ENCODE measurements at regions not wholly inside any gene's neighbourhood (a gene's known extent, or its start where the extent isn't known, plus 50 kb on each side); places are given as distances from the start of the nearest gene placed in this dataset.

DNA sequence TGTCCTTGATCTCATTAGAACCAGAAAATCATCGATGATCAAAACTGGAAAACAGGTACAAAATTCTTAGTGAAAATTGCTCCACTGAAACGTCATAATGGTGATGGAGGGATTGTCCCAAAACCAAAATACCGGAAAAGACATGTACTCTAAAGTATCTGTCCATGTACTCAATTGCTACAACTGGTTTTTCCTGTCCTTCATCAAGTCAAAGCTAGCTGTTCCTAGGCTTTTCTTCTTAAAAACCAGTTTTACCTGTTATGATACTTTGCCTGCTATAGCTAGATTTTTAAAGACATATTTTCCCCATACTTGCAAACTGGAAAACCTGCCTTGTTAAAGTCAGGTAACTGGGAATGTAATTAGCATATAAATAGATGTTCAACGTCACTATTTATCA lies 50.5 kb upstream of the LRRC1 start:
- no peak overlapping the region for H2AFZ ChIP-seq (ENCODE audit: low read length)
- no peak overlapping the region for H3K4me2 ChIP-seq (ENCODE audit: insufficient read depth, low read length)
- no peaks in the 10 kb centered on the region for H3K4me1 ChIP-seq (ENCODE audit: insufficient read depth, low read length)
- H3K27ac ChIP-seq (ENCODE audit: low read depth, low read length), result no peak overlapping the region
- H3K4me3 ChIP-seq (ENCODE audit: insufficient read depth, low read length), result no peak overlapping the region
- no peaks in the 10 kb centered on the region for H3K36me3 ChIP-seq (ENCODE audit: insufficient read depth, low read length)
- no peak for DNase-seq (ENCODE audit: insufficient read length, low spot score, missing footprints)
- TF ChIP-seq, protein P1, sequence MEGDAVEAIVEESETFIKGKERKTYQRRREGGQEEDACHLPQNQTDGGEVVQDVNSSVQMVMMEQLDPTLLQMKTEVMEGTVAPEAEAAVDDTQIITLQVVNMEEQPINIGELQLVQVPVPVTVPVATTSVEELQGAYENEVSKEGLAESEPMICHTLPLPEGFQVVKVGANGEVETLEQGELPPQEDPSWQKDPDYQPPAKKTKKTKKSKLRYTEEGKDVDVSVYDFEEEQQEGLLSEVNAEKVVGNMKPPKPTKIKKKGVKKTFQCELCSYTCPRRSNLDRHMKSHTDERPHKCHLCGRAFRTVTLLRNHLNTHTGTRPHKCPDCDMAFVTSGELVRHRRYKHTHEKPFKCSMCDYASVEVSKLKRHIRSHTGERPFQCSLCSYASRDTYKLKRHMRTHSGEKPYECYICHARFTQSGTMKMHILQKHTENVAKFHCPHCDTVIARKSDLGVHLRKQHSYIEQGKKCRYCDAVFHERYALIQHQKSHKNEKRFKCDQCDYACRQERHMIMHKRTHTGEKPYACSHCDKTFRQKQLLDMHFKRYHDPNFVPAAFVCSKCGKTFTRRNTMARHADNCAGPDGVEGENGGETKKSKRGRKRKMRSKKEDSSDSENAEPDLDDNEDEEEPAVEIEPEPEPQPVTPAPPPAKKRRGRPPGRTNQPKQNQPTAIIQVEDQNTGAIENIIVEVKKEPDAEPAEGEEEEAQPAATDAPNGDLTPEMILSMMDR (IDR thresholded peaks at IDR 0.05; ENCODE audit: extremely low read depth, low read depth, low read length), result no peak
- H3K9me3 ChIP-seq (ENCODE audit: low read depth, low read length), result no peaks in the 10 kb centered on the region
- no peaks in the 10 kb centered on the region for H3K79me2 ChIP-seq (ENCODE audit: insufficient read depth, low read length)
- no peaks in the 10 kb centered on the region for H3K27me3 ChIP-seq (ENCODE audit: insufficient read depth, low read length)
- H4K20me1 ChIP-seq (ENCODE audit: insufficient read depth, low read length), result no peaks in the 10 kb centered on the region

DNA sequence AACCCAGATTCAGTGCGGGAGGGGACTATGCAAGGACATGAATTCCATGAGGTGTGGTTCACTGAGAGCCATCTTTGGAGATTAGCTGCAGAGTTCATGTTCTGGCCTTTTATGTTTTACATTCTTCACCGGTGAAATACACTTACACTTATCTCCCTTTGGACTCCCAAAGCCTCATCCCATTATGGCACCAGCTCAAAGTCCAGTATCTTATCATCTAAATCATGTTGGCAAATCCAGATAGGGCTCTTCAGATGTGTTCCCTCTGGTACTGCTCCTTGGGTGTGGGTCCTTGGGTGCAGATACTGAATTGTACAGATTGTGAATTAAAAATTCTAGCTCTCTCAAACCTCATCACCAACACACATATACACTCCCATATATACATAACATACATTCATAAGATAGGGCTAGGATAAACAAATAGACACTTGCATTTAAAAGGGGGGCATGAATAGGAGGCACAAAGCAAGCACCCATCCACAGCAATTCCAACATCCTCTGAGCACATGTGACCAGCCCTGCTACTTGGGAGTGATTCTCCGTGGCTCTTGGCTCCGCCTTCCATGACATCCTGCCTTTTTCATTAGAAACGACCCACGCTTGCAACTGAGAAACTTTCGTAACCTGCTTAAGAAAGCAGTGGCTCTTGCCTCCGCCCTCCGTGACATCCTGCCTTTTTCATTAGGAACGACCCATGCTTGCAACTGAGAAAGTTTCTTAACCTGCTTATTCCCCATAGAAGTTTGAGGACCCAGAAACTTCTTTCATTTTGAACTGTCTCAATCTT lies 53.6 kb upstream of the LRRC1 start:
- no peak overlapping the region for H2AFZ ChIP-seq (ENCODE audit: low read length)
- H3K4me3 ChIP-seq (ENCODE audit: insufficient read depth, low read length), result no peak overlapping the region
- no peaks in the 10 kb centered on the region for H3K27me3 ChIP-seq (ENCODE audit: insufficient read depth, low read length)
- H3K79me2 ChIP-seq (ENCODE audit: insufficient read depth, low read length), result no peaks in the 10 kb centered on the region
- TF ChIP-seq, protein P1 (IDR thresholded peaks at IDR 0.05; ENCODE audit: extremely low read depth, low read depth, low read length), result no peak
- no peak overlapping the region for H3K4me2 ChIP-seq (ENCODE audit: insufficient read depth, low read length)
- no peak for DNase-seq (ENCODE audit: insufficient read length, low spot score, missing footprints)
- no peaks in the 10 kb centered on the region for H3K4me1 ChIP-seq (ENCODE audit: insufficient read depth, low read length)
- H4K20me1 ChIP-seq (ENCODE audit: insufficient read depth, low read length), result no peaks in the 10 kb centered on the region
- H3K27ac ChIP-seq (ENCODE audit: low read depth, low read length), result no peak overlapping the region
- H3K9me3 ChIP-seq (ENCODE audit: low read depth, low read length), result no peaks in the 10 kb centered on the region
- H3K36me3 ChIP-seq (ENCODE audit: insufficient read depth, low read length), result no peaks in the 10 kb centered on the region

DNA sequence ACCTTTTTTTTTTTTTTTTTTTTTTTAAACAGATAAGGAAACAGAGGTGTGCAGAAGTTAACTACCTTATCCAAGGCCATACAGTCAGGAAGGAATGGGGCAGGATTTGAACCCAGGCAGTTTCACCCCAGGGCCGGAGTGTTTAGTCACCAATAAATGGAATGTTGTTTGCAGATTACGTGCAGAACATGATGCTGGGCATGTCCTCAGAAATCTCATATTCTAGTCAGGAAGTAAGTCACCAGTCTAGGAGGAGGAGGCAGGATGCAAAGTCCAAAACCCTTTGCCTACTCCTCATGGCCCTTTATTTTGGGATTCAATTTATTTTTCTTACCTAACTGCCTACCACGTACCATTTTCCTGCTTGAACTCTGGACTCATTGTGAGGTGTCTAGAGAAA lies 57.1 kb upstream of the LRRC1 start:
- H3K27ac ChIP-seq (ENCODE audit: low read depth, low read length), result no peak overlapping the region
- H3K79me2 ChIP-seq (ENCODE audit: insufficient read depth, low read length), result no peaks in the 10 kb centered on the region
- H3K36me3 ChIP-seq (ENCODE audit: insufficient read depth, low read length), result no peaks in the 10 kb centered on the region
- peaks cover 6% of the 10 kb centered on the region for H3K4me1 ChIP-seq (ENCODE audit: insufficient read depth, low read length)
- H3K4me2 ChIP-seq (ENCODE audit: insufficient read depth, low read length), result no peak overlapping the region
- H4K20me1 ChIP-seq (ENCODE audit: insufficient read depth, low read length), result no peaks in the 10 kb centered on the region
- no peak for DNase-seq (ENCODE audit: insufficient read length, low spot score, missing footprints)
- H2AFZ ChIP-seq (ENCODE audit: low read length), result no peak overlapping the region
- no peaks in the 10 kb centered on the region for H3K9me3 ChIP-seq (ENCODE audit: low read depth, low read length)
- TF ChIP-seq, protein P1 (IDR thresholded peaks at IDR 0.05; ENCODE audit: extremely low read depth, low read depth, low read length), result no peak
- peaks cover under 1% of the 10 kb centered on the region for H3K27me3 ChIP-seq (ENCODE audit: insufficient read depth, low read length)
- H3K4me3 ChIP-seq (ENCODE audit: insufficient read depth, low read length), result no peak overlapping the region

DNA sequence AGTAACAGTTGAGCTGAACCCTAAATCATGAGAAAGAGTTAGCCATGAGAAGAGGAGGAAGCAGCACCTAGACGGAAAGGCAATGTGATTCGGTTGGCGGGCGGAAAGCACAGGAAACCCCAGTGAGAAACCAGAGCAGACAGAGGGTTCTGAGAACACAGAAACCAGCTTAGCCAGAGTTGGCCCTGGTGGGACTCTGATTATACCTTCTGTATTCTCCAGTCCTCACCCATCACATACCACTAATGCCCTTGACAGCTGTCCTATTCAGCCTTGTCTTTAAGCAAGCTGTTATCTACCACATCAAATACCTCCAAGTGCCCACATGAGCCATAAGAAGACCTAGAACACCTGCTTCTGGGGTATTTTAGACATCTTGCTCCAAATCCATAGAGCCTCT lies 58.9 kb upstream of the LRRC1 start:
- TF ChIP-seq, protein P1 (IDR thresholded peaks at IDR 0.05; ENCODE audit: extremely low read depth, low read depth, low read length), result no peak
- no peak for DNase-seq (ENCODE audit: insufficient read length, low spot score, missing footprints)
- H3K27me3 ChIP-seq (ENCODE audit: insufficient read depth, low read length), result peaks cover 2% of the 10 kb centered on the region
- H2AFZ ChIP-seq (ENCODE audit: low read length), result no peak overlapping the region
- no peaks in the 10 kb centered on the region for H3K9me3 ChIP-seq (ENCODE audit: low read depth, low read length)
- no peak overlapping the region for H3K27ac ChIP-seq (ENCODE audit: low read depth, low read length)
- H3K4me2 ChIP-seq (ENCODE audit: insufficient read depth, low read length), result no peak overlapping the region
- no peaks in the 10 kb centered on the region for H3K36me3 ChIP-seq (ENCODE audit: insufficient read depth, low read length)
- no peaks in the 10 kb centered on the region for H4K20me1 ChIP-seq (ENCODE audit: insufficient read depth, low read length)
- peaks cover 6% of the 10 kb centered on the region for H3K4me1 ChIP-seq (ENCODE audit: insufficient read depth, low read length)
- H3K4me3 ChIP-seq (ENCODE audit: insufficient read depth, low read length), result no peak overlapping the region
- H3K79me2 ChIP-seq (ENCODE audit: insufficient read depth, low read length), result no peaks in the 10 kb centered on the region
